ENCODE measurements at regions not wholly inside any gene's neighbourhood (a gene's known extent, or its start where the extent isn't known, plus 50 kb on each side); places are given as distances from the start of the nearest gene placed in this dataset.

DNA sequence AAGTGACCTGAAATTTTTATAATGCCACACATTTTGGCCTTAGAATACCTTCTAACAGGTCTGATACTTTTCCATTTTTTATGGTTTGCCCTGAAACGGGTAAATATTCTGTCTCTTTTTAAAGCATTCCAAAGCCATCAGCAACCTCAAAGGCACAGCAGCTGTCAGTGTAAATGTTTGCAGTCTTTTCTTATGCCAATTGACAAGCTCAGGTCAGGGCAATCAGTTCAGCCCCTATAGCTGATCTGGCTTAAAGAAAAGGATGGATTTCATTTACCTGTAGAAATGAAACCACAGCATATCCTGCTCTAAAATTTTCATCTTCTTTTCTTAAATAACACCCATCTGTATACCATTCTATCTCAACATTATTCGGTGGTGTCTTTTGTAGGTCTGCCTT, 453.6 kb downstream of the KDM5D start:
- Histone ChIP-seq H2AFZ (ENCODE audit: insufficient read depth, low read depth, low read length, poor library complexity, severe bottlenecking) (no peak overlapping the region), H3K27me3 (replicated peaks in 1 of 4; ENCODE audit: control extremely low read depth in 1 of 4, control insufficient read depth in 3 of 4, insufficient read depth in 4 of 4, low read length in 3 of 4) (no peaks in the 10 kb centered on the region), H3K4me3 (ENCODE audit: control extremely low read depth in 1 of 5, extremely low read depth in 1 of 5, insufficient read depth in 1 of 5, low read depth in 2 of 5, low read length in 4 of 5) (no peak overlapping the region), H3K9me3 (ENCODE audit: control extremely low read depth in 1 of 3, control insufficient read depth in 2 of 3, insufficient read depth in 1 of 3, low read length in 2 of 3) (no peaks in the 10 kb centered on the region), H3K79me2 (ENCODE audit: control insufficient read depth, insufficient read depth, low read length) (no peaks in the 10 kb centered on the region), H3K4me2 (replicated peaks; ENCODE audit: low read depth, low read length, poor library complexity, severe bottlenecking) (no peak overlapping the region), H3K27ac (ENCODE audit: low read length in 2 of 2) (no peak overlapping the region), H3K9ac (ENCODE audit: low read length) (no peak overlapping the region), H3K4me1 (ENCODE audit: control insufficient read depth in 2 of 2, insufficient read depth in 2 of 2, low read length in 2 of 2) (no peaks in the 10 kb centered on the region), H3K36me3 (replicated peaks in 1 of 2; ENCODE audit: control extremely low read depth in 1 of 2, control insufficient read depth in 1 of 2, extremely low read depth in 1 of 2, insufficient read depth in 2 of 2, low read length in 1 of 2) (no peaks in the 10 kb centered on the region), H4K20me1 (ENCODE audit: control insufficient read depth, insufficient read depth, low read length, poor library complexity, severe bottlenecking) (no peaks in the 10 kb centered on the region)
- no peaks in the 10 kb centered on the region for H3K27me3 Mint-ChIP-seq
- H3K4me1 Mint-ChIP-seq = no peaks in the 10 kb centered on the region
- CTCF ChIA-PET = no interaction called here
- POLR2A ChIA-PET = no interaction called here
- H3K27ac Mint-ChIP-seq = no peak overlapping the region
- DNase-seq (no peak), ATAC-seq (ENCODE audit: low read depth) (no peak)
- intact Hi-C loops (cut with micrococcal nuclease) = no loop called here
- TF ChIP-seq, protein P1, sequence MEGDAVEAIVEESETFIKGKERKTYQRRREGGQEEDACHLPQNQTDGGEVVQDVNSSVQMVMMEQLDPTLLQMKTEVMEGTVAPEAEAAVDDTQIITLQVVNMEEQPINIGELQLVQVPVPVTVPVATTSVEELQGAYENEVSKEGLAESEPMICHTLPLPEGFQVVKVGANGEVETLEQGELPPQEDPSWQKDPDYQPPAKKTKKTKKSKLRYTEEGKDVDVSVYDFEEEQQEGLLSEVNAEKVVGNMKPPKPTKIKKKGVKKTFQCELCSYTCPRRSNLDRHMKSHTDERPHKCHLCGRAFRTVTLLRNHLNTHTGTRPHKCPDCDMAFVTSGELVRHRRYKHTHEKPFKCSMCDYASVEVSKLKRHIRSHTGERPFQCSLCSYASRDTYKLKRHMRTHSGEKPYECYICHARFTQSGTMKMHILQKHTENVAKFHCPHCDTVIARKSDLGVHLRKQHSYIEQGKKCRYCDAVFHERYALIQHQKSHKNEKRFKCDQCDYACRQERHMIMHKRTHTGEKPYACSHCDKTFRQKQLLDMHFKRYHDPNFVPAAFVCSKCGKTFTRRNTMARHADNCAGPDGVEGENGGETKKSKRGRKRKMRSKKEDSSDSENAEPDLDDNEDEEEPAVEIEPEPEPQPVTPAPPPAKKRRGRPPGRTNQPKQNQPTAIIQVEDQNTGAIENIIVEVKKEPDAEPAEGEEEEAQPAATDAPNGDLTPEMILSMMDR (IDR thresholded peaks at IDR 0.05) = no peak
- no peak for TF ChIP-seq EZH2 (IDR thresholded peaks at IDR 0.05; ENCODE audit: borderline replicate concordance, insufficient read depth, low read depth, low read length, poor library complexity, severe bottlenecking)
- WGBS (ENCODE audit: insufficient coverage) = no CpG with 5 or more reads among the region's 2 CpGs
- H3K4me3 Mint-ChIP-seq = no peak overlapping the region
- H3K9me3 Mint-ChIP-seq (ENCODE audit: insufficient read depth) = no peaks in the 10 kb centered on the region

DNA sequence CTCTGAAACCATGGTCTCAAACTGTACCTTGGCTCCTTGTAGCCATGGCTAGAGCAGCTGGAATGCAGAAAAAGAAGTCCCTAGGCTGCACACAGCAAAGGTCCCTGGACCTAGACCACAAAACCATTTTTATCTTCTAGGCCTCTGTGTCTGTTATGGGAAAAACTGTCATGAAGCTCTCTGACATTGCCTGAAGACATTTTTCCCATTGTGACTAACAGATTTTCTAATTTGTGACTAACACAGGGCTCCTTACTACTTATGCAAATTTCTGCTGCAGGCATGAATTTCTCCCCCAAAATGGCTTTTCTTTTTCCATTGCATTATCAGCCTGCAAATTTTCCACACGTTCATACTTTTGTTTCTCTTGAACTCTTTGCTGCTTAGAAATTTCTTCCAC, 470.4 kb downstream of the KDM5D start:
- DNase-seq (no peak), ATAC-seq (ENCODE audit: low read depth) (no peak)
- H3K27ac Mint-ChIP-seq = no peak overlapping the region
- H2AFZ ChIP-seq (ENCODE audit: insufficient read depth, low read depth, low read length, poor library complexity, severe bottlenecking) = no peak overlapping the region
- WGBS (ENCODE audit: insufficient coverage) = no CpG with 5 or more reads among the region's 1 CpG
- H3K9me3 ChIP-seq (ENCODE audit: control extremely low read depth in 1 of 3, control insufficient read depth in 2 of 3, insufficient read depth in 1 of 3, low read length in 2 of 3) = no peaks in the 10 kb centered on the region
- H3K4me1 Mint-ChIP-seq = no peaks in the 10 kb centered on the region
- H4K20me1 ChIP-seq (ENCODE audit: control insufficient read depth, insufficient read depth, low read length, poor library complexity, severe bottlenecking) = no peaks in the 10 kb centered on the region
- H3K4me3 ChIP-seq (ENCODE audit: control extremely low read depth in 1 of 5, extremely low read depth in 1 of 5, insufficient read depth in 1 of 5, low read depth in 2 of 5, low read length in 4 of 5) = no peak overlapping the region
- ChIA-PET POLR2A (no interaction called here), CTCF (no interaction called here)
- intact Hi-C loops (cut with micrococcal nuclease) = no loop called here
- no peak overlapping the region for H3K4me2 ChIP-seq (replicated peaks; ENCODE audit: low read depth, low read length, poor library complexity, severe bottlenecking)
- H3K27me3 ChIP-seq (replicated peaks in 1 of 4; ENCODE audit: control extremely low read depth in 1 of 4, control insufficient read depth in 3 of 4, insufficient read depth in 4 of 4, low read length in 3 of 4) = no peaks in the 10 kb centered on the region
- H3K36me3 ChIP-seq (replicated peaks in 1 of 2; ENCODE audit: control extremely low read depth in 1 of 2, control insufficient read depth in 1 of 2, extremely low read depth in 1 of 2, insufficient read depth in 2 of 2, low read length in 1 of 2) = no peaks in the 10 kb centered on the region
- no peak overlapping the region for H3K27ac ChIP-seq (ENCODE audit: low read length in 2 of 2)
- H3K9me3 Mint-ChIP-seq (ENCODE audit: insufficient read depth) = no peaks in the 10 kb centered on the region
- H3K27me3 Mint-ChIP-seq = no peaks in the 10 kb centered on the region
- H3K9ac ChIP-seq (ENCODE audit: low read length) = no peak overlapping the region
- no peak for TF ChIP-seq EZH2 (IDR thresholded peaks at IDR 0.05; ENCODE audit: borderline replicate concordance, insufficient read depth, low read depth, low read length, poor library complexity, severe bottlenecking)
- TF ChIP-seq, protein P1 (IDR thresholded peaks at IDR 0.05) = no peak
- H3K79me2 ChIP-seq (ENCODE audit: control insufficient read depth, insufficient read depth, low read length) = no peaks in the 10 kb centered on the region
- H3K4me1 ChIP-seq (ENCODE audit: control insufficient read depth in 2 of 2, insufficient read depth in 2 of 2, low read length in 2 of 2) = no peaks in the 10 kb centered on the region
- no peak overlapping the region for H3K4me3 Mint-ChIP-seq
